Liver (tissue), 3 donors: ENCODE measurements at regions not wholly inside any gene's neighbourhood (a gene's known extent, or its start where the extent isn't known, plus 50 kb on each side); places are given as distances from the start of the nearest gene placed in this dataset.

ENCODE experiments used
- EGR1 ChIP-seq, 2 donors: IDR thresholded peaks; 2 replicates each; pipeline ENCODE4 v1.6.1; 2016 to 2018; ENCODE audit warnings: antibody characterized with exemption in 2 of 2, low read depth in 2 of 2
- RAD21 ChIP-seq, 2 donors: IDR thresholded peaks; 2 replicates each; pipeline ENCODE4 v1.6.1; 2016; ENCODE audit warnings: antibody characterized with exemption in 2 of 2, mild to moderate bottlenecking in 2 of 2
- REST ChIP-seq: IDR thresholded peaks from 2 replicates; pipeline ENCODE4 v1.6.1; 2016; ENCODE audit warnings: antibody characterized with exemption, mild to moderate bottlenecking
- TAF1 ChIP-seq: conservative IDR thresholded peaks from 2 replicates; pipeline ENCODE4 v1.6.1; 2016; ENCODE audit warnings: antibody characterized with exemption, mild to moderate bottlenecking
- YY1 ChIP-seq: IDR thresholded peaks from 2 replicates; pipeline ENCODE4 v1.6.1; 2016; ENCODE audit warnings: antibody characterized with exemption, mild to moderate bottlenecking
- TF ChIP-seq, protein P1 (sequence below): fragments of 150-350 bp; IDR thresholded peaks from 2 replicates; pipeline ENCODE4 v1.5.1; 2017; ENCODE audit warnings: improper control_type of control experiment, low read depth, low read length; ENCODE audit not compliant: missing input control
- donor health status: healthy.
- donor health status: healthy.

DNA sequence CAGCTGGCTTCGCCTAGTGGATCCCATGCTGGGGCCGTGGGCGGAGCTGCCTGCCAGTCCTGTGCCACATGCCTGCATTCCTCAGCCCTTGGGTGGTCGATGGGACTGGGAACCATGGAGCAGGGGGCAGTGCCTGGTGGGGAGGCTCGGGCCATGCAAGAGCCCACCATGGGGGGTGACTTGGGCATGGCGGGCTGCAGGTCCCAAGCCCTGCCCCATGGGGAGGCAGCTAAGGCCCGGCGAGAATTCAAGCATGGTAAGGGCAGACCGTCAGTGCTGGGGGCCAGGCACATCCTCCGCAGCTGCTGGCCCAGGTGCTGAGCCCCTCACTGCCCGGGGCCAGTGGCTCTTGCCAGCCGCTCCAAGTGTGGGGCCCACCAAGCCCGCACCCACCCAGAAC lies 262.6 kb downstream of the CENPC start:
- TF ChIP-seq, protein P1, sequence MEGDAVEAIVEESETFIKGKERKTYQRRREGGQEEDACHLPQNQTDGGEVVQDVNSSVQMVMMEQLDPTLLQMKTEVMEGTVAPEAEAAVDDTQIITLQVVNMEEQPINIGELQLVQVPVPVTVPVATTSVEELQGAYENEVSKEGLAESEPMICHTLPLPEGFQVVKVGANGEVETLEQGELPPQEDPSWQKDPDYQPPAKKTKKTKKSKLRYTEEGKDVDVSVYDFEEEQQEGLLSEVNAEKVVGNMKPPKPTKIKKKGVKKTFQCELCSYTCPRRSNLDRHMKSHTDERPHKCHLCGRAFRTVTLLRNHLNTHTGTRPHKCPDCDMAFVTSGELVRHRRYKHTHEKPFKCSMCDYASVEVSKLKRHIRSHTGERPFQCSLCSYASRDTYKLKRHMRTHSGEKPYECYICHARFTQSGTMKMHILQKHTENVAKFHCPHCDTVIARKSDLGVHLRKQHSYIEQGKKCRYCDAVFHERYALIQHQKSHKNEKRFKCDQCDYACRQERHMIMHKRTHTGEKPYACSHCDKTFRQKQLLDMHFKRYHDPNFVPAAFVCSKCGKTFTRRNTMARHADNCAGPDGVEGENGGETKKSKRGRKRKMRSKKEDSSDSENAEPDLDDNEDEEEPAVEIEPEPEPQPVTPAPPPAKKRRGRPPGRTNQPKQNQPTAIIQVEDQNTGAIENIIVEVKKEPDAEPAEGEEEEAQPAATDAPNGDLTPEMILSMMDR = no peak
- TF ChIP-seq REST (no peak), YY1 (no peak), RAD21 (IDR thresholded peaks at IDR 0.05) (no peak), TAF1 (no peak), EGR1 (IDR thresholded peaks at IDR 0.05; ENCODE audit: low read depth in 2 of 2) (no peak)
